Skeletal muscle satellite cell (primary cell): ENCODE measurements at regions not wholly inside any gene's neighbourhood (a gene's known extent, or its start where the extent isn't known, plus 50 kb on each side); places are given as distances from the start of the nearest gene placed in this dataset.

Experiments
- H3K27me3 ChIP-seq: 2 replicates; pipeline ENCODE4 v1.7.0; 2013; ENCODE audit warnings: low read length; ENCODE audit not compliant: control insufficient read depth, insufficient read depth
- H3K36me3 ChIP-seq: 2 replicates; pipeline ENCODE4 v1.7.0; 2013; ENCODE audit warnings: mild to moderate bottlenecking, control low read depth, low read length; ENCODE audit not compliant: insufficient read depth
- H3K4me1 ChIP-seq: 2 replicates; pipeline ENCODE4 v1.7.0; 2013; ENCODE audit warnings: low read length; ENCODE audit not compliant: control insufficient read depth, insufficient read depth
- H3K4me2 ChIP-seq: 2 replicates; pipeline ENCODE4 v1.7.0; 2013; ENCODE audit warnings: mild to moderate bottlenecking, low read length
- H3K4me3 ChIP-seq: 2 replicates; pipeline ENCODE4 v1.7.0; 2013; ENCODE audit warnings: low read length
- H3K9ac ChIP-seq: 2 replicates; pipeline ENCODE4 v1.7.0; 2013; ENCODE audit warnings: mild to moderate bottlenecking, low read depth, low read length, moderate library complexity
- H3K9me3 ChIP-seq: replicated peaks from 2 replicates; pipeline ENCODE4 v1.7.0; 2013; ENCODE audit warnings: mild to moderate bottlenecking, control low read depth, low read length

DNA sequence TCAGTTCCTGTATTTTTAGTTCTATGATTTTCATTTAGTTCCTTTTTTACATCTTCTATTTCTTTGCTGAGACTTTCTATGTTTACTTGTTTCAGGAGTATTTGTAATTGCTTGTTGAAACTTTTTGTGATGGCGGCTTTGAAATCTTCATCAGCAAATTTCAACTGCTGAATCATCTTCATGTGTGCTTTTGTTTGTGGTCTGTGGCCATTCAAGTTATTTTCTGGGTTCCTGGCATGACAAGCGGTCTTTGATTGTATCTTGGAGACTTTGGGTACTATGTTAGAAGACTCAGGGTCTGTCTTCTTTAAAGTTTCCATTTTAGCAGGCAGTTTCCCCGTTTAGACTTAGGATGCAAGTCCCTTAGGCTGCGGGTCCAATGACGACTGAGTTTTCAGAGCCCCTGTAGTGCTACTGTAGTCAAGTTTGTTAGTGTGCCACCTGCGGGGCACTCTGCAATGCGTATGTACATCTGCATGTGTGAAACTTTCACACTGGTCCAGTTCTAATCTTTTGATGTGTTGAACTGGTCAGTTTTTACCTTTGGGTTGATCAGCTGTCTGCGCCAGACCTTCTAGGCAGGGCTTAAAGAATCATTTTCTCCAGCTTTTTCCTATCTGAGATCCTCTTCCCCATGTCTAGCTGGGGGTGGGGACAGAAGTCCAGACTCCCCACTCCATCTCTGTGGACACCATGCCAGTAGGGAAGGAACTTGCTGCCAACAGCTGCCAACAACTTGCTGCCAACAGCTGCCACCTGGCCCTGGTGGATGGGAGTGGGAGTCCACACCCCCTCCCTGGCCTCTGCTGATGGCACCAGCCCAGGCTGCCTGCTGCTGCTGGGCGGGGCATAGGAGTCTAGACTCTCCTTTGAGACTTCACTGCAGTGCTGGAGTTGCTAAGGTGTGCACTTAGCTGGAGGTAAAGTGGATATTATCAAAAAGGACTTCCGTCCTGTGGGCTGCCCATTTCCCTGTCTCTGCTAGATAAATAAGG lies 190.9 kb downstream of the TJP1 start:
- no peak overlapping the region for H3K4me2 ChIP-seq

DNA sequence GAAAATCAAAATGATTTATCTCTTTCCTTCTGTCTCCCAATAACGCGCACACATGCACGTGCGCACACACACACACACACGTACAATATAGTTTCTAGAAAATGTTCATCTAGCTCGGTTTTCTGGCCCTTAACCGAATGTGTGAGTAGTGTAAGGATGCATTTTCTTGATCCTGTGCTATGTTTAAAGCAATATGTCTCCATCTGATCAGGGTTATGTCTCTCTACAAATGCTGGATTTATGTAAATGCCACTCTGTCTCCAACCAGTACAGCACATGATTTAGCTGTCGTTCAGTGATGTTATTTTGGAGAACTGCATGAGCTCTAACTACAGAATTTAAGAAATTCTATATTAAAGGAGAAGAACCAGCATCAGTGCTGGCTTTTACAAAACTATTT lies 198.0 kb downstream of the TJP1 start:
- Histone ChIP-seq H3K4me3 (no peak overlapping the region), H3K9ac (no peak overlapping the region), H3K4me1 (no peaks in the 10 kb centered on the region), H3K4me2 (no peak overlapping the region), H3K27me3 (peaks cover 4% of the 10 kb centered on the region), H3K36me3 (no peaks in the 10 kb centered on the region), H3K9me3 (no peaks in the 10 kb centered on the region)

More for the DNA sequence above, 190.9 kb downstream of the TJP1 start:
- Histone ChIP-seq H3K4me1 (no peaks in the 10 kb centered on the region), H3K36me3 (no peaks in the 10 kb centered on the region), H3K9ac (no peak overlapping the region), H3K4me3 (no peak overlapping the region), H3K27me3 (peaks cover 9% of the 10 kb centered on the region), H3K9me3 (no peaks in the 10 kb centered on the region)

DNA sequence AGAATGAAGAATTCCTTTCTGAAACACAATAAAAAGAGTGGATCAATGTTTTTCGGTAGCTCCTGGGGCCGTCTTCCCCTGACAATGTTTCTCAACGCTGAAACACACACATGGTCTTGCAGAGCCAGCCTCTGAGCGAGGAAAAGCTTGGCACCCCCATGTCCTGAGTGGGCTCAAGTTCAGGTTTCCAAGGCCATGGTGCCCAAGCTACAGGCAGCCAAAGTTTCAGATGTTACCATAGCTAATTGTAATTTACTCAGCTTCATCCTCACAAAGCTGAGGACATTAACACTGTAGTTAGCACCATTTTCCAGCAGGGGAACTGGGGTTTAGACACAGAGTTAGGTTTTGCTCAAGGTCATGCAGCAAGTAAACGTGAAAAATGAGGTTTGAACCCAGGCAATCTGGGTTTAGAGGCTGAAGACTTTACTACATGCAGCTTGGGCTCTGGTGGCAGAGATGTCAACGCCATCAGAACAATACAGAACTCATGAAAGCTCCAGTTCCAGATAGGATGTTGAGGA lies 199.1 kb downstream of the TJP1 start:
- no peaks in the 10 kb centered on the region for H3K36me3 ChIP-seq
- no peak overlapping the region for H3K9ac ChIP-seq
- peaks cover 4% of the 10 kb centered on the region for H3K27me3 ChIP-seq
- no peak overlapping the region for H3K4me2 ChIP-seq
- H3K4me1 ChIP-seq, result no peaks in the 10 kb centered on the region
- H3K4me3 ChIP-seq, result no peak overlapping the region
- no peaks in the 10 kb centered on the region for H3K9me3 ChIP-seq

DNA sequence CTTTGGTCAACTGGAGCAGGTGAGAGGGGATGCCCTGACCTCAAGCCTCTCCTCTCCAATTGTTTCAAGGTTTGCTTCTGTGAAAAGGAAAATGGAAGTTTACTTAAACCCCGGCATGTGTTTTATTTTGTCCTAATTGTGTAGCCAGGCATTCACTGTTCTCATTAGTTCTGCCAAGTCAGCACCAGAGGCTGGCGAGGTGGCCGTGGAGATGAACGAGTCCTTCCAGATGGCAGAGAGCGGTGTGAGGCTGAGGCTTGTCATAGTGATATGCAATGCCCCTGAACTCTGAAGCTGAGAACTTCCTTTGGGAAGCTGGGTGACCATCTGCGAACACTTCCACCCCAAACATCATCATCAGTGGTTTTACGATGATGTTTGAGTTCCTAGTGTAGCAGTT lies 199.6 kb downstream of the TJP1 start:
- Histone ChIP-seq H3K9me3 (no peaks in the 10 kb centered on the region), H3K36me3 (no peaks in the 10 kb centered on the region), H3K4me1 (no peaks in the 10 kb centered on the region), H3K9ac (no peak overlapping the region), H3K4me3 (no peak overlapping the region), H3K4me2 (no peak overlapping the region), H3K27me3 (peaks cover 4% of the 10 kb centered on the region)

DNA sequence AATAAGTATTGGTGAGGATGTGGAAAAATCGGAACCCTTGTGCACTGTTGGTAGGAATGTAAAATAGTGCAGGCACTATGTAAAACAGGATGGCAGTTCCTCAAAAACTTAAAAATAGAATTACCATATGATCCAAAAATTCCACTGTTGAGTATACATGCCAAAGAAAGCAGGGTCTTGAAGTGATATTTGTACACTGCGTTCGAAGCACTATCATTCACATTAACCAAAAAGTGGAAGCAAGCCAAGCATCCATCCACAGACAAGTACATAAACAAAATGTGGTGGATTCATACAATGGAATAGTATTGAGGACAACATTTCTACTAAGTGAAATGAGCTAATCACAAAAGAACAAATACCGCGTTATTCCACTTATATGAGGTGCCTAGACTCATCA lies 200.7 kb downstream of the TJP1 start:
- Histone ChIP-seq H3K4me2 (no peak overlapping the region), H3K4me1 (no peaks in the 10 kb centered on the region), H3K36me3 (no peaks in the 10 kb centered on the region), H3K4me3 (no peak overlapping the region), H3K9ac (no peak overlapping the region), H3K9me3 (no peaks in the 10 kb centered on the region), H3K27me3 (peaks cover 4% of the 10 kb centered on the region)

DNA sequence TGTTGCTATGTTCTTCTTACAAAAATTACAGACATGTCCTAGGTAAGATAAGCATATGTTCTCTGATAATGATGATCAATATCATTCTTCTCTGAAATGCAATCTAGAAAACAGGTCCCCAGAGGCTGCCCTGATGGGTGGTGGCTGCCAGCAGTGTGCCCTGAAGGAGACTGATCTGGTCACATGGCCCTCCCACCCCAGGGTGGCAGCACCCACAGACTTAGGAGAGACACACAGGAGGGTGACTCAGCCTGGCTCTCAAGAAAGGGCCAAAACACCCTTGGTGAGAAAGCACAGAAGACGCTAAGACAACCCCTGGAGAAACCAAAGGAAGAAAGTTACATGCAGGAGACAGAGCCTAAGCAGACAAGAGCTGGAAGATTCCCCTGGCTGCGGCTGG lies 203.7 kb downstream of the TJP1 start:
- Histone ChIP-seq H3K4me2 (no peak overlapping the region), H3K9ac (no peak overlapping the region), H3K4me1 (no peaks in the 10 kb centered on the region), H3K36me3 (no peaks in the 10 kb centered on the region), H3K27me3 (peaks cover 4% of the 10 kb centered on the region), H3K4me3 (no peak overlapping the region), H3K9me3 (no peaks in the 10 kb centered on the region)

DNA sequence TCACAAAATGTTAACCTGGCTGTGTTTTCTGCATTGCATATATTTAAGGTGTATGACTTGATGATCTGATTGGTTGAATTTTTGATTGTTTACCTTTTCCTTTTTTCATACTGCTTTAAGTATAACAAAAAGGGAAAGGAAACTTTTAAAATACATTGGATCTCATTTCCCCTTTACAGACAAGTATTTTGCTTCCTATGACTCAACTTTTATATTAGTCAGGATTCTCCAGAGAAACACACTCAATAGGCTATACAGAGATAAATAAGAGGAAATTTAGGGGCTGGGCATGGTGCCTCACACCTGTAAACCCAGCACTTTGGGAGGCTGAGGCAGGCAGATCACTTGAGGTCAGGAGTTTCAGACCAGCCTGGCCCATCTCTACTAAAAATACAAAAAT lies 205.8 kb downstream of the TJP1 start:
- Histone ChIP-seq H3K9ac (no peak overlapping the region), H3K27me3 (peaks cover 7% of the 10 kb centered on the region), H3K4me2 (no peak overlapping the region), H3K4me1 (peaks cover 12% of the 10 kb centered on the region), H3K36me3 (no peaks in the 10 kb centered on the region), H3K4me3 (no peak overlapping the region), H3K9me3 (no peaks in the 10 kb centered on the region)

DNA sequence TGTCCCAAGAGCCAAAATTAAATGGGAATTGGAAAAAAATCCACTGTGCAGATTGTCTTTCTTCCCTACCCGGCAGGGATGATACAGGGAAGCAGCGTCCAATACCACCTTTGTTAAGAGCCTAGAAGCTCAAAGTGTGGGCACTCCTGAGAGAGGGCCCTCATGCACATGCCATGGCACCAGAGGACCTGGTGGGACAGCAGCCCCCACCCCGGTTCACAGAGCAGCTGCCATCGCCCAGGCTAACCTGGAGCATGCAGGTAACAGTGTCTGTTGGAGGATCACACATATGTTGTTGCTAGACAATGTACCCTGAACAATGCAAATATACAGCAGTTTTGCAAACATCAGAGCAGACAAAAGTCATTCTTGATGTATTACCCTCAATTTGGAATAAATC lies 206.5 kb downstream of the TJP1 start:
- Histone ChIP-seq H3K9ac (no peak overlapping the region), H3K27me3 (peaks cover 9% of the 10 kb centered on the region), H3K4me3 (no peak overlapping the region), H3K4me2 (no peak overlapping the region), H3K9me3 (no peaks in the 10 kb centered on the region), H3K36me3 (no peaks in the 10 kb centered on the region), H3K4me1 (peaks cover 12% of the 10 kb centered on the region)

DNA sequence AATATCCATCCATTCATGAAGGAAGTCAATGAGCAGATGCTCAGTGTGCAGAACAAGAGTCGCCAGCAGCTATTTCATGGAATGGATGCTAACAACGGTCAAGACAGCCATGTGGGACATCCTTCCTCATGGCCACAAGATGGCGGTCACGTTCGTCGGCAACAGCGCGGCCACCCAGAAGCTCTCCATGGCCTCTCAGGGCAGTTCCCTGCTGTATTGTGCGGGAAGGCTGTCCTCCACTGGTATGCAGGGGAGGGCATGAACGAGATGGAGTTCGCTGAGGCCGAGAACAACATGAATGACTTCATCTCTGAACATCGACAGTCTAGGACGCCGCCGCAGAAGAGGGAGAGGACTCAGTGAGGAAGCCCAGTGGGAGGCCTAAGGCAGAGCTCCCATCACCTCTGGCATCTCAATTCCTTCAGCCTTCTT lies 208.3 kb downstream of the TJP1 start:
- H3K9ac ChIP-seq, result no peak overlapping the region
- H3K4me3 ChIP-seq, result no peak overlapping the region
- H3K4me2 ChIP-seq, result no peak overlapping the region
- no peaks in the 10 kb centered on the region for H3K9me3 ChIP-seq
- H3K4me1 ChIP-seq, result peaks cover 12% of the 10 kb centered on the region
- no peaks in the 10 kb centered on the region for H3K36me3 ChIP-seq
- H3K27me3 ChIP-seq, result peaks cover 10% of the 10 kb centered on the region

DNA sequence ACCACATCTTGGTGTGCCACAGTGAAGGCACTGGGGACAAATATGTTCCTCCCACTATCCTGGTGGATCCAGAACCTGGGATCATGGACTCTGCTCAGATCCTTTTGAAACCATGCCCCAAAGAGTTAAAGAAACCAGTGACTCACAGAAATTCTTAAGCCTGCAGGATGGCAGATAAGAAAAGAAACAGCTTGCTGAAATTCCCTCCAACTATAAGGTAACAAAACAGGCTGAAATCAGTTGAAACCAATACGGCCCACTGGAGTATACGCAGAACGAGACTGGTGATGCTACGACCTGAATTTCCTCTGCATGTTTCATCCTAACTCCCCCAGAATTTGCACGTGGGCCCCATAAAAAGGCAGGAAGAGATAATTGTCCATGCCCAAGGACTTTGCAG lies 209.6 kb downstream of the TJP1 start:
- no peaks in the 10 kb centered on the region for H3K9me3 ChIP-seq
- no peak overlapping the region for H3K9ac ChIP-seq
- H3K4me1 ChIP-seq, result peaks cover 12% of the 10 kb centered on the region
- no peaks in the 10 kb centered on the region for H3K36me3 ChIP-seq
- peaks cover 10% of the 10 kb centered on the region for H3K27me3 ChIP-seq
- no peak overlapping the region for H3K4me3 ChIP-seq
- no peak overlapping the region for H3K4me2 ChIP-seq

DNA sequence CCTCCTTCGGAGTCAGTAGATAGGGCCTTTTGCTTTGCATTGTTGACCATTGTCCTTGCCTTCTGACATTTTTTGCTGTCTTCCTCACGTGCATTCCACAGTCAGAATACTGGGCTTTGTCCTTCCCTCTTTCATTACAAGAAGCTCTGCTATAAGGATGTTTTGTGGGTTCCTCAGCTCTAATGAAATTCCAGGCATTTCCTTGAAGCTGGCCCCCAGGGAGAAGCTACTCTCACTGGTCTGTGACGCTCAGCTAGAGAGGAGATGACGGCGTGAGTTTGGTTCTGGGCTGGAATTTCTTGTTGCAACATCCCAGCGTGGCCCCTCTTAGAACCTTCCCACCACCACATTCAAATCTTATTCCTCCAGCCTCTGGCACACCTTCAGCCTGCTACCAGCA lies 210.2 kb downstream of the TJP1 start:
- Histone ChIP-seq H3K27me3 (peaks cover 10% of the 10 kb centered on the region), H3K4me2 (no peak overlapping the region), H3K4me1 (peaks cover 12% of the 10 kb centered on the region), H3K4me3 (no peak overlapping the region), H3K9me3 (no peaks in the 10 kb centered on the region), H3K9ac (no peak overlapping the region), H3K36me3 (no peaks in the 10 kb centered on the region)

DNA sequence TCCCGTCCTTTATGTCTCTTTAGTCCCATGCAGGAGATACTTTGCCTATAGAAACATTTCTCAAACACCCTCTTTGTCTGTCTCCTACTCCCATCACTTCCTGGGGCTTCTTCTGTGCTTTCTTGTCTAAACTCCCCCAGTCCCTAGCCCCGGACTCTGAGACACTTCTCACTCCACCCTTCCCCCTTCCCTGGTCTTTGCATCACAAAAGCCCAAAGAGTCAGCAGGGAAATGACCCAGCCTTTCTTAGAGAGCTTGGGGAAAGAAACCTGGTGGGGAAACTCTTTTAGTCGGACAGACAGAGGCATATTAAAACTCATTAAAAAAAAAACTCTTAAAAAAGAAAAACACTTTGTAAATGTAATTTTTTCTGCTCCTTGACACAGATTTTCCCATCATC lies 211.2 kb downstream of the TJP1 start:
- H3K36me3 ChIP-seq, result no peaks in the 10 kb centered on the region
- peaks cover 10% of the 10 kb centered on the region for H3K27me3 ChIP-seq
- H3K4me2 ChIP-seq, result no peak overlapping the region
- H3K4me3 ChIP-seq, result no peak overlapping the region
- H3K4me1 ChIP-seq, result peaks cover 12% of the 10 kb centered on the region
- H3K9ac ChIP-seq, result no peak overlapping the region
- H3K9me3 ChIP-seq, result no peaks in the 10 kb centered on the region
